BE2C (cell line): ENCODE measurements at regions not wholly inside any gene's neighbourhood (a gene's known extent, or its start where the extent isn't known, plus 50 kb on each side); places are given as distances from the start of the nearest gene placed in this dataset.
"Not testable (repeated sequence)": the region's sequence is repeated elsewhere in the genome, so short reads cannot be mapped to it uniquely, and the experiment has no call there.

Experiments used
- DNase-seq: peaks from one replicate; pipeline ENCODE4 v3.0.0-alpha.2; 2020
- H3K27me3 ChIP-seq: fragments of 250-450 bp; sonication (Bioruptor Pico); 2 replicates; pipeline ENCODE4 v1.5.1; 2020; ENCODE audit warnings: mild to moderate bottlenecking
- H3K36me3 ChIP-seq: fragments of 250-450 bp; sonication (Bioruptor Pico); 2 replicates; pipeline ENCODE4 v1.5.1; 2020; ENCODE audit warnings: mild to moderate bottlenecking
- H3K4me1 ChIP-seq: fragments of 250-450 bp; sonication (Bioruptor Pico); 2 replicates; pipeline ENCODE4 v1.5.1; 2020
- H3K4me3 ChIP-seq: 2 replicates; pipeline ENCODE4 v1.5.1; 2011; ENCODE audit warnings: low read depth, low read length
- H3K9me3 ChIP-seq: fragments of 250-450 bp; sonication (Bioruptor Pico); 2 replicates; pipeline ENCODE4 v1.5.1; 2020
- TF ChIP-seq, protein P1 (sequence below): IDR thresholded peaks from 2 replicates; pipeline ENCODE4 v1.5.1; 2012; ENCODE audit warnings: mild to moderate bottlenecking, low read depth, low read length

- Histone ChIP-seq H3K36me3 (no peaks in the 10 kb centered on the region), H3K4me1 (no peaks in the 10 kb centered on the region), H3K27me3 (no peaks in the 10 kb centered on the region), H3K9me3 (no peaks in the 10 kb centered on the region), H3K4me3 (no peak overlapping the region)
- DNase-seq: no peak
- TF ChIP-seq, protein P1, sequence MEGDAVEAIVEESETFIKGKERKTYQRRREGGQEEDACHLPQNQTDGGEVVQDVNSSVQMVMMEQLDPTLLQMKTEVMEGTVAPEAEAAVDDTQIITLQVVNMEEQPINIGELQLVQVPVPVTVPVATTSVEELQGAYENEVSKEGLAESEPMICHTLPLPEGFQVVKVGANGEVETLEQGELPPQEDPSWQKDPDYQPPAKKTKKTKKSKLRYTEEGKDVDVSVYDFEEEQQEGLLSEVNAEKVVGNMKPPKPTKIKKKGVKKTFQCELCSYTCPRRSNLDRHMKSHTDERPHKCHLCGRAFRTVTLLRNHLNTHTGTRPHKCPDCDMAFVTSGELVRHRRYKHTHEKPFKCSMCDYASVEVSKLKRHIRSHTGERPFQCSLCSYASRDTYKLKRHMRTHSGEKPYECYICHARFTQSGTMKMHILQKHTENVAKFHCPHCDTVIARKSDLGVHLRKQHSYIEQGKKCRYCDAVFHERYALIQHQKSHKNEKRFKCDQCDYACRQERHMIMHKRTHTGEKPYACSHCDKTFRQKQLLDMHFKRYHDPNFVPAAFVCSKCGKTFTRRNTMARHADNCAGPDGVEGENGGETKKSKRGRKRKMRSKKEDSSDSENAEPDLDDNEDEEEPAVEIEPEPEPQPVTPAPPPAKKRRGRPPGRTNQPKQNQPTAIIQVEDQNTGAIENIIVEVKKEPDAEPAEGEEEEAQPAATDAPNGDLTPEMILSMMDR: no peak
Observed at GRCh38 chr14:106651016-106651415, 1124.6 kb downstream of the TMEM121 start.

GRCh38 chr14:106652494-106652893 is 1126.1 kb downstream of the TMEM121 start:
- no peaks in the 10 kb centered on the region for H3K9me3 ChIP-seq
- no peaks in the 10 kb centered on the region for H3K27me3 ChIP-seq
- H3K4me3 ChIP-seq: no peak overlapping the region
- DNase-seq: no peak
- H3K4me1 ChIP-seq: no peaks in the 10 kb centered on the region
- TF ChIP-seq, protein P1: no peak
- no peaks in the 10 kb centered on the region for H3K36me3 ChIP-seq

GRCh38 chr14:106657460-106657859 is 1131.1 kb downstream of the TMEM121 start:
- Histone ChIP-seq H3K36me3 (no peaks in the 10 kb centered on the region), H3K4me3 (no peak overlapping the region), H3K9me3 (no peaks in the 10 kb centered on the region), H3K4me1 (no peaks in the 10 kb centered on the region), H3K27me3 (no peaks in the 10 kb centered on the region)
- TF ChIP-seq, protein P1: peak; percentile 17; the same call in 1 of the 2 replicates
- DNase-seq: no peak

GRCh38 chr14:106658066-106658860 is 1131.9 kb downstream of the TMEM121 start:
- H3K27me3 ChIP-seq, H3K36me3 ChIP-seq, H3K4me1 ChIP-seq, H3K4me3 ChIP-seq, H3K9me3 ChIP-seq, DNase-seq: not testable (repeated sequence)

GRCh38 chr14:106661561-106661960 is 1135.2 kb downstream of the TMEM121 start:
- H3K4me1 ChIP-seq, H3K36me3 ChIP-seq, H3K27me3 ChIP-seq, H3K4me3 ChIP-seq, H3K9me3 ChIP-seq: not testable (repeated sequence)
- peak; percentile 37 for DNase-seq
- TF ChIP-seq, protein P1: peak; percentile 35

DNA sequence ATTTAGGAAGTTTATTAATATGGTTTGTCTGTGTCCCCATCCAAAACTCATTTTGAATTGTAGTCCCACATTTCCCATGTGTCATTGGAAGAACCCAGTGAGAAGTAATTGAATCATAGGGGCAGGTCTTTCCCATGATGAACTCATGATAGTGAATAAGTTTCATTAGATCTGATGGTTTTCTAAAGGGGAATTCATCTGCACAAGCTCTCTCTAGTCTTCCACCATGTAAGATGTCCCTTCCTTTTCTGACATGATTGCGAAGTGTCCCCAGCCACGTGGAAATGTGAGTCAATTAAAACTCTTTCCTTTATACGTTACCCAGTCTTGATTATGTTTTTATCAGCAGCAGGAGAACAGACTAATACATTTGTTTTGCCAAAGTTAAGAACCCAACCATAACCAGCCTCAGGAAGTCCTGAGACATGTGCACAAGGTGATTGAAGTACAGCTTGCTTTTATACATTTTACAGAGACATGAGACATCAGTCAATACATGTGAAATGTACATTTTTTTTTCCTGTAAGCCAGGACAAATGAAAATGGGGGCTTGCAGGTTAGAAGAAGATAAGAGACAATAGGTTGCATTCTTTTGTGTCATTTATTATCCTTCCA is 1136.7 kb downstream of the TMEM121 start:
- H3K9me3 ChIP-seq: peaks cover 4% of the 10 kb centered on the region
- no peaks in the 10 kb centered on the region for H3K36me3 ChIP-seq
- DNase-seq: no peak
- no peaks in the 10 kb centered on the region for H3K27me3 ChIP-seq
- no peaks in the 10 kb centered on the region for H3K4me1 ChIP-seq
- TF ChIP-seq, protein P1: no peak
- no peak overlapping the region for H3K4me3 ChIP-seq
